ENCODE measurements at regions not wholly inside any gene's neighbourhood (a gene's known extent, or its start where the extent isn't known, plus 50 kb on each side); places are given as distances from the start of the nearest gene placed in this dataset.

- TF ChIP-seq CTCF (conservative IDR thresholded peaks at IDR 0.05 in 1 of 2, IDR thresholded peaks at IDR 0.05 in 1 of 2; ENCODE audit: extremely low read depth in 1 of 2, insufficient read depth in 1 of 2, low read depth in 1 of 2, low read length in 2 of 2) (no peak), EZH2 (IDR thresholded peaks at IDR 0.05; ENCODE audit: borderline replicate concordance, low read length) (no peak)
Measured at GRCh38 chr1:184164536-184164935, 113.0 kb downstream of the TSEN15 start.
